ENCODE measurements at regions not wholly inside any gene's neighbourhood (a gene's known extent, or its start where the extent isn't known, plus 50 kb on each side); places are given as distances from the start of the nearest gene placed in this dataset.

DNA sequence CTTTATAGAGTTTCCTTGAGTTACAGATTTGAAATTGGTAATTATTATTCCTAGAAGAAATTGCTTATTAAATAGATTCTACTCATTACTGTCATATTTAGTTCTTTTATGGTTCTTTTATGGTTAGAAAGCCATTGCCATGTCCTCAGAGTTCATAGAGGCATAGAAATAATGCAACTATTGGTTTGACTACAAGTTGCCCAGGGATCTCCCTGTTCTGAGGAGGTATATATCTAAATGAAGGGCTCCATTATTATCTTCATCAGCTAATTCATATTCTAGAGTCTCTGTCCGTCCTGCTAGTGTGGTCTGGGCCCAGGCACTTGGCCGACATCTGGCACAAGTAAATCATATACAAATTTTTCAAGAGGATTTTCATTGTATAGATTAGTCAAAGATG is 535.7 kb downstream of the PPP4R3C start:
- CTCF ChIA-PET = no interaction called here
- no peaks in the 10 kb centered on the region for H3K27me3 ChIP-seq (ENCODE audit: control insufficient read depth, insufficient read depth, low read length)
- H3K36me3 ChIP-seq (ENCODE audit: control insufficient read depth, insufficient read depth, low read length) = no peaks in the 10 kb centered on the region
- no peak for DNase-seq (ENCODE audit: low read depth)
- POLR2A ChIA-PET = no interaction called here
- no peak overlapping the region for H3K4me3 ChIP-seq (ENCODE audit: low read depth, low read length)
- no peak for TF ChIP-seq CTCF (IDR thresholded peaks at IDR 0.05; ENCODE audit: insufficient read depth, low read depth, low read length)

DNA sequence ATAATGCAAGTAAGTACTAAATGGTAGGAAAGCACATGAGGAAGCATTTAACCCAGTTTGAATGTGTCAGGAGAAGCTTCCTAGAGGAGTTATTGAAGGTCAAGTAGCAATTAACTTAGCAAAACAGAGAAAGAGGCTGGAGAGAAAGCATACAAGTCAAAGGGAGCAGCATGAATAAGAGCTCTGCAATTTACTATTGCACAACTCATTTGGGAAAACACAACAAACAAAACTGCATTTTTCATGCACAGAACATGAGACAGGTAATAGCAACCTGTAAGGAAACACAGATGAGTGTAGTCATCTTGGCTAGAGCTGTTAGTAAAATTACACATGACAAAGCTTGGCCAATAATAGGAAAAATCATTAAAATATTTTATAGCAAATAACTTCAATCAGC is 538.1 kb downstream of the PPP4R3C start:
- DNase-seq (ENCODE audit: low read depth) = no peak
- CTCF ChIA-PET = no interaction called here
- no peaks in the 10 kb centered on the region for H3K36me3 ChIP-seq (ENCODE audit: control insufficient read depth, insufficient read depth, low read length)
- no peaks in the 10 kb centered on the region for H3K27me3 ChIP-seq (ENCODE audit: control insufficient read depth, insufficient read depth, low read length)
- TF ChIP-seq CTCF (IDR thresholded peaks at IDR 0.05; ENCODE audit: insufficient read depth, low read depth, low read length) = no peak
- POLR2A ChIA-PET = no interaction called here
- no peak overlapping the region for H3K4me3 ChIP-seq (ENCODE audit: low read depth, low read length)

DNA sequence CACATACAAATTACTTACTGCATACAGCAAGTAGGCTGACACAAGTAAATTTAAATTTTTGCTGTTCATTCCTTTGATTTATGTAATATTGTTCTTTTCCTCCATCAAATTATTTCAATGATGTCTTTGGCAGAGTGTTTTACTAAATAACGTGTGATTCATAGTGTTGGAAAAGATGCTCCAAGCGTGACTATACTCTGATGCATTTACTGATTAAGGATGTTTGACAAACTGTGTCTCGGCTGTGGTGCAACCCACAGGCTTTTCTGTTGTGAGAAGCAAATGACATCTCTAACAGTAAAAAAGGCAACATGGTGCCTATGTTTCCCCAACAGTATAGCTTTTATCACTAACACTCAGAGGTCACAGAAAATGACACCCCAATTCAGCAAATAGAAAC is 540.9 kb downstream of the PPP4R3C start:
- H3K36me3 ChIP-seq (ENCODE audit: control insufficient read depth, insufficient read depth, low read length) = no peaks in the 10 kb centered on the region
- no peak overlapping the region for H3K4me3 ChIP-seq (ENCODE audit: low read depth, low read length)
- CTCF ChIA-PET = no interaction called here
- no peaks in the 10 kb centered on the region for H3K27me3 ChIP-seq (ENCODE audit: control insufficient read depth, insufficient read depth, low read length)
- no peak for DNase-seq (ENCODE audit: low read depth)
- no peak for TF ChIP-seq CTCF (IDR thresholded peaks at IDR 0.05; ENCODE audit: insufficient read depth, low read depth, low read length)
- POLR2A ChIA-PET = no interaction called here

- CTCF ChIA-PET = no interaction called here
- Histone ChIP-seq H3K4me3 (ENCODE audit: low read depth, low read length) (no peak overlapping the region), H3K27me3 (ENCODE audit: control insufficient read depth, insufficient read depth, low read length) (no peaks in the 10 kb centered on the region), H3K36me3 (ENCODE audit: control insufficient read depth, insufficient read depth, low read length) (no peaks in the 10 kb centered on the region)
- DNase-seq (ENCODE audit: low read depth) = no peak
- POLR2A ChIA-PET = no interaction called here
- no peak for TF ChIP-seq CTCF (IDR thresholded peaks at IDR 0.05; ENCODE audit: insufficient read depth, low read depth, low read length)
Observed at GRCh38 chrX:26918631-26919030, 544.5 kb downstream of the PPP4R3C start.

GRCh38 chrX:26916991-26917390 is 546.1 kb downstream of the PPP4R3C start:
- H3K27me3 ChIP-seq (ENCODE audit: control insufficient read depth, insufficient read depth, low read length) = no peaks in the 10 kb centered on the region
- no peak for DNase-seq (ENCODE audit: low read depth)
- POLR2A ChIA-PET = no interaction called here
- H3K4me3 ChIP-seq (ENCODE audit: low read depth, low read length) = no peak overlapping the region
- CTCF ChIA-PET = interaction anchor here (0.6 kb wide), 1 partner anchor 147 kb away, joined by 3 read pairs; no protein-coding TSS in a partner anchor
- no peaks in the 10 kb centered on the region for H3K36me3 ChIP-seq (ENCODE audit: control insufficient read depth, insufficient read depth, low read length)
- no peak for TF ChIP-seq CTCF (IDR thresholded peaks at IDR 0.05; ENCODE audit: insufficient read depth, low read depth, low read length)

Measured in BJ (cell line).